ENCODE measurements at regions not wholly inside any gene's neighbourhood (a gene's known extent, or its start where the extent isn't known, plus 50 kb on each side); places are given as distances from the start of the nearest gene placed in this dataset.

- no peaks in the 10 kb centered on the region for H3K4me1 ChIP-seq (ENCODE audit: control insufficient read depth, insufficient read depth, low read length)
- DNase-seq (ENCODE audit: low read depth), result no peak
- no peak overlapping the region for H3K9ac ChIP-seq (ENCODE audit: low read length)
- H3K27me3 ChIP-seq (replicated peaks; ENCODE audit: control insufficient read depth, insufficient read depth, low read length), result peaks cover 16% of the 10 kb centered on the region
- H3K36me3 ChIP-seq (ENCODE audit: control insufficient read depth, insufficient read depth, low read length, severe bottlenecking), result no peaks in the 10 kb centered on the region
- H3K9me3 ChIP-seq (ENCODE audit: control insufficient read depth, low read length), result no peaks in the 10 kb centered on the region
- H3K4me3 ChIP-seq (ENCODE audit: low read length), result no peak overlapping the region
Measured at GRCh38 chr22:35138521-35138920, 72.6 kb downstream of the ISX start.

DNA sequence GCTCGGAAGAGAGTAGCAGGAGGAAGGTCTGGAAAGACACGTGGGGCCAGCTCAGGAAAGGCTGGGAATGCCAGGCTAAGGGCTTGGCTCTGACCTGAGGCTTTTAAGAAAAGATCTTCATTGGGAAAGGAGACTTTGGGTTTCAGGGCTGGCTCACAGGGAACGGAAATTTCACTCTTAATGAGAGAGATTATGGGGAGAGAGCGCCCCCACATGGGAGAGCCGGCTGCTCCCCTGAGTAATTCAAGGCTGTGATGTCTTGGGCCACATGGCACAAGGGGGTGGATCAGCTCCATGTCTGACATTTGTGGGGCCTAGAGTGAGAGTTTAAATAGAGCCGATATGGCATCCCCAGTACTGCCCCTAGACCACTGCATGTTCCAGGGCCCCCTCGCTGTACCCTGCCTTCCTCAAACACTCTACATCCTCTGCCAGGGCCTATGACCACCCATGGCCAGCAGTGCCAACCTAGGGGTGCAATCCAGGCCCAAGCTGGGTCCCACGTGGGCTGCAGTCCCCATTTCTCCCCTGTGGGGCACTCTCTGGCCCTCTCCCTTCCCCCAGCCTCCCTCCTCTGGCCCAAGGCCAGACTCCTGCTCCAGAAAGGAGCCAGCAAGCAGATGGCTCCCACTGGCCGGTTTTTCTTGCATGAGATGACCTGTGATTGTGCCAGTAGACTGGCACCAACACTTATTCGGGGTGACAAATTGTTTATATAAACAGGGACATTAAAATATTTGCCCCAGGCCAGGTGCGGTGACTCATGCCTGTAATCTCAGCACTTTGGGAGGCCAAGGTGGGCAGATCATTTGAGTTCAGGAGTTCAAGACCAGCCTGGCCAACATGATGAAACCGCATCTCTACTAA is 75.2 kb downstream of the ISX start:
- Histone ChIP-seq H3K27me3 (replicated peaks; ENCODE audit: control insufficient read depth, insufficient read depth, low read length) (peaks cover 22% of the 10 kb centered on the region), H3K9ac (ENCODE audit: low read length) (no peak overlapping the region), H3K4me3 (ENCODE audit: low read length) (no peak overlapping the region), H3K4me1 (ENCODE audit: control insufficient read depth, insufficient read depth, low read length) (no peaks in the 10 kb centered on the region), H3K9me3 (ENCODE audit: control insufficient read depth, low read length) (no peaks in the 10 kb centered on the region), H3K36me3 (ENCODE audit: control insufficient read depth, insufficient read depth, low read length, severe bottlenecking) (no peaks in the 10 kb centered on the region)
- DNase-seq (ENCODE audit: low read depth), result no peak

GRCh38 chr22:35148381-35148780 is 82.4 kb downstream of the ISX start:
- DNase-seq (ENCODE audit: low read depth), result no peak
- Histone ChIP-seq H3K4me1 (ENCODE audit: control insufficient read depth, insufficient read depth, low read length) (no peaks in the 10 kb centered on the region), H3K27me3 (replicated peaks; ENCODE audit: control insufficient read depth, insufficient read depth, low read length) (peaks cover 54% of the 10 kb centered on the region), H3K9ac (ENCODE audit: low read length) (no peak overlapping the region), H3K36me3 (ENCODE audit: control insufficient read depth, insufficient read depth, low read length, severe bottlenecking) (no peaks in the 10 kb centered on the region), H3K9me3 (ENCODE audit: control insufficient read depth, low read length) (no peaks in the 10 kb centered on the region), H3K4me3 (ENCODE audit: low read length) (no peak overlapping the region)

DNA sequence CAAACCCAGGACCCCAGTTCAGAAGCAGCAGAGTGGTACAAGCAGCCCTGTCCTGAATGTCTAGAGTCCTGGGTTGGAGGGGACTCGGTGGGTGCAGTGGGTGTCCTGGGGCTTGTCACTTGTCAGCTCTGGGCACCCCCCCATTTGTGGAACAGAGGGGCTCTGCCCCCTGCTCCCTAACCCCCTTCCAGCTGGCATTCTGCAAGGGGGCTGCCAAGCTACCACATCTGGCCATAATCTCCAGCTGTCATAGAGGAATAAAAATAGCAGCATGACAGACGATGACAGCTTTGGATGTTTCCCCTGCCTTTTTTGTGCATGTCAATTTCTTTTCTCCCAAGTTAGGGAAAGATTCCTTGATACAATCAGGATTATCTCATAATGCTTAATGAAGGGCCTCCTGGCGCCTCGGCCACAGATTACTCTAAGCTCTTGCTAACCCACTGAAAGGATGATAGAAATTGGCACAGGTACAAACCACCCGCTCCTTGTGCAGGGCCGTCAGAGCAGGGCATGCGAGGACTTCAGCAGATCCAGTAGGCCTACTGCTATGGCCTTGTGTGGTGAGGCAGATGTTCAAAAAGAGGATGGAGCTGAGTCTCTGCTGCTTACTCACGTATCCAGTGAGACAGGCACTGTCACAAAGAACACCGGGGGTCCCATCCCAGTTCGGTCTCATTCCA is 83.0 kb downstream of the ISX start:
- no peaks in the 10 kb centered on the region for H3K36me3 ChIP-seq (ENCODE audit: control insufficient read depth, insufficient read depth, low read length, severe bottlenecking)

DNA sequence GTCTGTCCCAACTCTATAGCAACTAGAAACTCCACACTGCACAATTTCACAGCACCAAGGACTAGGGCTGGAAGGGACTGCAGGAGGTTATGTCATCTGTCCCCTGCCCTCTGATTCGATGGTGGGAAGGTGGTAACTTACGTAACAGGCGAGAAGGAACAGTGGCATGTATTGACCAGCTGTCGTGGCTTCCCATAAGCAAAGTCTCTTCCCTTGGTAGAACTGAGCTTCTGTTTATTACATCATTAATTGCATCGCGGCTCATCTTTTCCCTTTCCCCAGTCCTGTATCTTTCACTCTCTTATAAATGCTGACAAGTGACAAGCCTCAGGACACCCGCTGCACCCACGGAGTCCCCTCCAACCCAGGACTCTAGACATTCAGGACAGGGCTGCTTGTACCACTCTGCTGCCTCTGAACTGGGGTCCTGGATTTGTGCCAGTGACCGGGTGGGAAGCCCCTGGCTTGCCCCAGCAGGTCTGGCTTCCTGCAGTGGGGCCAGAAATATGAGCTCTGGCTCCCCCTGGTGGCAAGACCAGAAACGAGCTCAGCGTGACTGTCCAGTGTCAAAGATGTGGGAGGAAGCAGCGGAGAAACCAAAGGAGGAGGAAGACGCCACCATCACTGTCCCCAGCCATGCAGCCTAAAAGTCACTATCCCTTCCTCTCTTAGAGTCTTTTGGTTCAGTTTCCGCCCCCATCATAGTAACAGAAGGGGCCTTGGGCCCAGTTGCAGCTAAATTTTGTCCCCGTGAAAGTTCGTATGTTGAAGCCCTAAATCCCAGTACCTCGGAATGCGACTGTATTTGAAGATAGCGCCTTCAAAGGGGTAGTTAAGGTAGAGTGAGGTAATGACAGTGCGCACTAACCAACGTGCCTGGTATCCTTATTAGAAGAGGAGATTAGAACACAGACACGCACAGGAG is 84.5 kb downstream of the ISX start:
- peak; percentile 57 for DNase-seq (ENCODE audit: low read depth)
- H3K9me3 ChIP-seq (ENCODE audit: control insufficient read depth, low read length), result no peaks in the 10 kb centered on the region

More for the DNA sequence above, 83.0 kb downstream of the ISX start:
- no peak for DNase-seq (ENCODE audit: low read depth)
- H3K4me3 ChIP-seq (ENCODE audit: low read length), result no peak overlapping the region
- H3K9me3 ChIP-seq (ENCODE audit: control insufficient read depth, low read length), result no peaks in the 10 kb centered on the region
- H3K9ac ChIP-seq (ENCODE audit: low read length), result no peak overlapping the region
- H3K27me3 ChIP-seq (replicated peaks; ENCODE audit: control insufficient read depth, insufficient read depth, low read length), result peaks cover 53% of the 10 kb centered on the region
- no peaks in the 10 kb centered on the region for H3K4me1 ChIP-seq (ENCODE audit: control insufficient read depth, insufficient read depth, low read length)

DNA sequence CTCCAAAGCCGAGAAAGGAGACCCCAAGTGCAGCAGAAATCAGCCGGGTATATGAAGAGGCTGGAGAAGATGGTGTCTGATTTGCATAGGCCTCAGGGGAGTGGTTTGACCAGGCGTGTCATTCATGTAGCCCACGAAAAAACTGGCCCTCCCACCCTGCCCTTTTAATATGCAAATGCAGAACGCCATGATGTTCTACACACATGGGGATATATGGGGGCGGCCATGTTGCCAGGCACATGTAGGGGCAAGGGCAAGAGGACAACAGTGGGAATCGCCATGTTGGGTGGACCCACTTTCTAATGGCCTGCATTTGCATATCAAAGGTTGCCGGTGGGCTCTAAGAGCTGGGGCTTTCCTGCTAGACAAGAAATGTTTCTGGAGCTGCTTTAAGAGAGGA is 86.4 kb downstream of the ISX start:
- H3K9ac ChIP-seq (ENCODE audit: low read length), result no peak overlapping the region
- no peaks in the 10 kb centered on the region for H3K36me3 ChIP-seq (ENCODE audit: control insufficient read depth, insufficient read depth, low read length, severe bottlenecking)
- H3K4me3 ChIP-seq (ENCODE audit: low read length), result no peak overlapping the region
- DNase-seq (ENCODE audit: low read depth), result no peak
- no peaks in the 10 kb centered on the region for H3K4me1 ChIP-seq (ENCODE audit: control insufficient read depth, insufficient read depth, low read length)
- H3K27me3 ChIP-seq (replicated peaks; ENCODE audit: control insufficient read depth, insufficient read depth, low read length), result peaks cover 51% of the 10 kb centered on the region
- no peaks in the 10 kb centered on the region for H3K9me3 ChIP-seq (ENCODE audit: control insufficient read depth, low read length)

More for the DNA sequence above, 84.5 kb downstream of the ISX start:
- no peak overlapping the region for H3K4me3 ChIP-seq (ENCODE audit: low read length)
- H3K36me3 ChIP-seq (ENCODE audit: control insufficient read depth, insufficient read depth, low read length, severe bottlenecking), result no peaks in the 10 kb centered on the region
- no peaks in the 10 kb centered on the region for H3K4me1 ChIP-seq (ENCODE audit: control insufficient read depth, insufficient read depth, low read length)
- peaks cover 56% of the 10 kb centered on the region for H3K27me3 ChIP-seq (replicated peaks; ENCODE audit: control insufficient read depth, insufficient read depth, low read length)
- H3K9ac ChIP-seq (ENCODE audit: low read length), result no peak overlapping the region

DNA sequence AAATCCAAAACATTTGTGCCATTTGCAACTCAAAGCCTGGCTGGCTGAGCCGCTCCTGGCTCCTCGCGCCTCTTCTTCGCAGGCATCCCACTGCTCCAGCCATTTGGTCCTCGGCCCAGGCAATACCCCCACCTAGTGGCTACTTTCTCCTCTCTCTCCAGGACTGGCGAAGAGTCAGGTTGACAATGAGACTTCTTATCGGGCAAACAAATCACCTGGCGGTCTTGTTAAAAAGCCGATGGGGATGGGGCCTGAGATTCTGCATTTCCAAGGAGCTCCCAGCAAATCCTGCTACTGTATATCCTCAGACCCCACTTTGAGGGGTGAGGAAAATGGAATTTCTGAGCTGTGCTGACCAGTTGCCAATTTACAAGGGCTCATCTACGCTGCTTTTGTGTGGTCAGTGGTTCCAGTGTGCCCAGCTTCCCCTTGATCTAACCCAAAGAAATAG is 89.0 kb downstream of the ISX start:
- no peaks in the 10 kb centered on the region for H3K36me3 ChIP-seq (ENCODE audit: control insufficient read depth, insufficient read depth, low read length, severe bottlenecking)
- peak; percentile 78 for DNase-seq (ENCODE audit: low read depth)
- peaks cover 45% of the 10 kb centered on the region for H3K27me3 ChIP-seq (replicated peaks; ENCODE audit: control insufficient read depth, insufficient read depth, low read length)
- no peak overlapping the region for H3K4me3 ChIP-seq (ENCODE audit: low read length)
- H3K9me3 ChIP-seq (ENCODE audit: control insufficient read depth, low read length), result no peaks in the 10 kb centered on the region
- H3K9ac ChIP-seq (ENCODE audit: low read length), result no peak overlapping the region
- H3K4me1 ChIP-seq (ENCODE audit: control insufficient read depth, insufficient read depth, low read length), result no peaks in the 10 kb centered on the region

GRCh38 chr22:35155403-35156025 is 89.6 kb downstream of the ISX start:
- no peaks in the 10 kb centered on the region for H3K9me3 ChIP-seq (ENCODE audit: control insufficient read depth, low read length)
- no peaks in the 10 kb centered on the region for H3K36me3 ChIP-seq (ENCODE audit: control insufficient read depth, insufficient read depth, low read length, severe bottlenecking)
- no peak for DNase-seq (ENCODE audit: low read depth)
- peaks cover 48% of the 10 kb centered on the region for H3K27me3 ChIP-seq (replicated peaks; ENCODE audit: control insufficient read depth, insufficient read depth, low read length)
- H3K9ac ChIP-seq (ENCODE audit: low read length), result no peak overlapping the region
- no peak overlapping the region for H3K4me3 ChIP-seq (ENCODE audit: low read length)
- H3K4me1 ChIP-seq (ENCODE audit: control insufficient read depth, insufficient read depth, low read length), result no peaks in the 10 kb centered on the region

DNA sequence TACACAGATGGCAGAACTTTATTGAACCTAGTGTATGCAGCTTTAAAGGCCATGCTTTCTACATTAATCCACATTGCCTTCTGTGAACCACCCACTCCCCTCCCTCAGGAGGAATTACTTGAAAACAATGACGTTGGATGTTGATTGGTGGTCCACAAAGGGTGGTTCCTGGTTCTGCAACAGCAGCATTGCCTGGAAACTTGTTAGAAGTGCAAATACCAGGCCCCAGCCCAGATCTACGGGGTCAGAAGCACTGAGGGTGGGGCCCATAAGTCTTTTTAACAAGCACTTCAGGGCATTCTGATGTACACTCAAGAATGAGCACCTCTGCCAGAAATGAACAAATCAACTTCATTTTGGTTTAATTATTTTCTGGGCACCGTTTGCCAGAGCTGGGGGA is 91.0 kb downstream of the ISX start:
- H3K9me3 ChIP-seq (ENCODE audit: control insufficient read depth, low read length), result no peaks in the 10 kb centered on the region
- DNase-seq (ENCODE audit: low read depth), result no peak
- H3K9ac ChIP-seq (ENCODE audit: low read length), result no peak overlapping the region
- H3K4me3 ChIP-seq (ENCODE audit: low read length), result no peak overlapping the region
- H3K36me3 ChIP-seq (ENCODE audit: control insufficient read depth, insufficient read depth, low read length, severe bottlenecking), result no peaks in the 10 kb centered on the region
- peaks cover 36% of the 10 kb centered on the region for H3K27me3 ChIP-seq (replicated peaks; ENCODE audit: control insufficient read depth, insufficient read depth, low read length)
- H3K4me1 ChIP-seq (ENCODE audit: control insufficient read depth, insufficient read depth, low read length), result no peaks in the 10 kb centered on the region

DNA sequence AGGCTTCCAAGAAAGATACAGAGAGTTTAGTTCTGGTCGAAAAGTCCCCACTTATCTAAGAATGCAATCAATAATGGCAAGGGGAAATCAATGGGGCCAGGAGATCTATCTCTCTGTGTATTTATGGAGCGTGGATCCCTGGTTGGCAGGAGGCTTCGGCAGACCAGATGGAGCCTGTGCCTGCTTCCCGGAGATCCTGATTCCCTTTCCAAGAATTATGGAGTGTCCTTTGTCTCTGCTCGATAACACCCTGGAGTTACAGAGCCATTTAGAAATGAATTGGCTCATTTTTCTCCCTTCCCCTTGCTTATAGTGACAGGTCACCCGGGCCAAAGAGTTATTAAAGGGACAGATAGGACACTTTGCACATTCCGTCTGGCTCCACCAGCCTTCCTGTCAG is 92.4 kb downstream of the ISX start:
- DNase-seq (ENCODE audit: low read depth), result no peak
- H3K9ac ChIP-seq (ENCODE audit: low read length), result no peak overlapping the region
- no peaks in the 10 kb centered on the region for H3K9me3 ChIP-seq (ENCODE audit: control insufficient read depth, low read length)
- no peak overlapping the region for H3K4me3 ChIP-seq (ENCODE audit: low read length)
- H3K36me3 ChIP-seq (ENCODE audit: control insufficient read depth, insufficient read depth, low read length, severe bottlenecking), result no peaks in the 10 kb centered on the region
- no peaks in the 10 kb centered on the region for H3K4me1 ChIP-seq (ENCODE audit: control insufficient read depth, insufficient read depth, low read length)
- H3K27me3 ChIP-seq (replicated peaks; ENCODE audit: control insufficient read depth, insufficient read depth, low read length), result peaks cover 31% of the 10 kb centered on the region
